Rectal smooth muscle tissue (tissue), 1 donor: ENCODE measurements at regions not wholly inside any gene's neighbourhood (a gene's known extent, or its start where the extent isn't known, plus 50 kb on each side); places are given as distances from the start of the nearest gene placed in this dataset.

Experiments used
- H3K27ac ChIP-seq: one replicate; pipeline ENCODE4 v1.7.0; 2013; ENCODE audit warnings: low read depth, low read length, inconsistent platforms
- H3K27me3 ChIP-seq: one replicate; pipeline ENCODE4 v1.7.0; 2013; ENCODE audit warnings: low read length; ENCODE audit not compliant: control insufficient read depth, insufficient read depth
- H3K36me3 ChIP-seq: one replicate; pipeline ENCODE4 v1.7.0; 2013; ENCODE audit warnings: low read length; ENCODE audit not compliant: control insufficient read depth, insufficient read depth
- H3K4me1 ChIP-seq: one replicate; pipeline ENCODE4 v1.7.0; 2013; ENCODE audit warnings: low read length; ENCODE audit not compliant: control insufficient read depth, insufficient read depth
- H3K4me3 ChIP-seq: one replicate; pipeline ENCODE4 v1.7.0; 2013; ENCODE audit warnings: low read length
- H3K9ac ChIP-seq: one replicate; pipeline ENCODE4 v1.7.0; 2013; ENCODE audit warnings: low read length

DNA sequence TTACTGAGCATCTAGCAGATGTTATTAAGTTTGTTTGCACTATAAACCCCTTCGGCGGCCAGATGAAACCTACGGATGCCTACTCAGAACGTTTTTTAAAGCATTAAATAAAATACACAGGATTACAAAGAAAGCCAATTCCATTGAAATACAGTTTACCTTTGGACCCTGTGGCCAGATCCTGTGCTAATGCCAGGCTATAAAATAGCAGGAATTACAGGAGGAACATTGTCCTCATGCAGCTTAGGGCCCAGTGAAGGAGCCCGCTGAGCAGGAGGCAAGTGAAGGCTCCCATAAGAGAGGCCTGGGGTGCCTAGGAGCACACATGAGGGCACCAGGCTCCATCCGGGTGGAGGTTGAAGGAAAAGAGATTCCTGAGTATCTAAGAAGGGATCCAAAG, 310.4 kb downstream of the MTX2 start:
- no peaks in the 10 kb centered on the region for H3K36me3 ChIP-seq
- no peaks in the 10 kb centered on the region for H3K27me3 ChIP-seq
- peaks cover 17% of the 10 kb centered on the region for H3K4me1 ChIP-seq
- no peak overlapping the region for H3K4me3 ChIP-seq
- no peak overlapping the region for H3K27ac ChIP-seq
- H3K9ac ChIP-seq, result no peak overlapping the region

DNA sequence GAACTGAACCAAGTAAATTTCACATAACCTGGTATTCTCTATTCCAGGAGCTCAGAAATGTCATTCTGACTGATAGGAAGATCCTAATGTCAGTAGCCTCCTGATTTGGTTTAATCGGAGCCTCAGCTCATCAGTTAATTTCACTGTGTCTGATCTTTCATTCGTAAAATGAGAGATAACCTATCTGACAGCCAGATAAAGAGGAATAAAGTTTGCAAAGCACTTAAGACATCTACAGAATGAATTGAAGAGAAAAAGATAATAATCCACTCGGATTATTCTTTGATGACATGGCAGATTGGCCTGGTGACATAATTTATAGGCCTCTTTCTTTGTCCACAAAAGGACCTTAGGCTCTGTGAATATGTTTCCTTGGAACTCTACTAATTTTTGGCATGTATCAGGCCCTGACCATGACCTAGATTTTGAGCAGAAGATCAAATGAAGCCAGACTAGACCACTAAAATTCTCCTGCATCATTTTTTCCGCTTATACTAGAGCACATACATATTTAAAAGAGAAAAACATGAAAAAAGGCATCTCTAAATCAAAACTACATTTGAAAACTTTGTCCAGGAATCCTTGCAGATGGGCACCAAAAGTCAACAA, 312.4 kb downstream of the MTX2 start:
- Histone ChIP-seq H3K4me1 (peaks cover 17% of the 10 kb centered on the region), H3K4me3 (no peak overlapping the region), H3K27ac (peak overlapping the region; percentile 48), H3K9ac (no peak overlapping the region), H3K27me3 (no peaks in the 10 kb centered on the region), H3K36me3 (no peaks in the 10 kb centered on the region)

DNA sequence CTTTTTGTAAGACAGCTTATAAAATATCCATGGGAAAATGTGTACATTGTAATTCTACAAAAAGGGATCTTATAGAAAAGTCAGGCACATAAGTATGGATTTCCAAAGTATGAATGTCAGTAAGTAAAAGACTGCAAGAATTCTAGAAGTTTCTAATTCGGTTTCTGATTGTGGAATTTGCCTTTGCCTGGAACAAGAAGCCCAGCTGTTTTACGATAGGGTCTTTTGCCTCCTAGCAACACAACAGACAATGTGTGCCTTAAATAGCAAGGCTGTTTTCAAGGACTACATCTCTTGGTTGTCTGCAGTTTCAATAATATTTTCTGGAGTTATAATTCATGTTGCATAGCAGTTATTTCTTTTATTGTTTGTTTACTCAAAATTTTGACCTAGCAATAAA, 312.9 kb downstream of the MTX2 start:
- Histone ChIP-seq H3K4me1 (peaks cover 17% of the 10 kb centered on the region), H3K9ac (no peak overlapping the region), H3K27me3 (no peaks in the 10 kb centered on the region), H3K4me3 (no peak overlapping the region), H3K27ac (peak overlapping the region; percentile 48), H3K36me3 (no peaks in the 10 kb centered on the region)

DNA sequence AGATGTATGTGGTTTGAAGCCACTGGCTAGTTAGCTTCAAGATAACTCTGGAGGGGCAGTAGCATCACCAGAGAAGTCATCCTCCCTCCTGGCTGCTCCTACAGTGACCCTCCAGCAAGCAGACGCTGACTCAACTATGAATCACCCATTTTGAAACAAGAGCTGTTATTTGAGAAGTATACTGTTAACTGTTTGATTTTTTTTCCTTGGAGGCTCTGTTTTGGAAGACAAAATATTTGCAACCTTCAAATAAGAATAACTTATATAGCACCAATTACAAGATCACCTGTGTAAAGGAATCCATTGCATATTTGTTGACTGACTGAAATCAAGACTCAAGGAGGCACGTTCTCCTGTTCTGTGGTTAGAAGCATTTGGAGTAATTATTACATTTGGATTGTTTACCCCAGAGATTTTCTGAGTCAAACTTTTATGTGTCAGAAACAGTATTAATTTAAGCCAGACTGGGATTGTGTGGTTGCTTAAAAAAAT, 313.8 kb downstream of the MTX2 start:
- Histone ChIP-seq H3K4me3 (no peak overlapping the region), H3K27me3 (no peaks in the 10 kb centered on the region), H3K9ac (no peak overlapping the region), H3K36me3 (no peaks in the 10 kb centered on the region), H3K4me1 (peaks cover 17% of the 10 kb centered on the region), H3K27ac (no peak overlapping the region)

DNA sequence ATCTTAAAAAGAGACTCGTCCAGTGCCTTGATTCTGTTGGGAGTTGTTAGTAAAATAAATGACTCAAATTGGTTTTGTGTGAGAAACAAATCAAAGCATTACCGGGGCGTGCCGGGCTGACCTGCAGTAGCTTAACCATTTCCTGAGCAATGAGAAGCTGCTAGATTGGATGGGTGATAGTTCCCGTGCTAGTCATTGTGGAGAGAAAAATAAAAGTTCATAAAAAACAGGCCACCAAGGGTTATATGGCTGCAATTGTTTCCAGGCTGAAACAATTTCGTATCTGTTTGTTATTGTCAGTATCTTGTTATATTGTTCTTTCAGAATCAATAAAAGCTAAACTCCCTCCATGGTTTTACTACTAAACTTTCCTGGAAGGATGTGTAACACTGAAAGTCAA, 314.4 kb downstream of the MTX2 start:
- Histone ChIP-seq H3K36me3 (no peaks in the 10 kb centered on the region), H3K4me3 (no peak overlapping the region), H3K27me3 (no peaks in the 10 kb centered on the region), H3K4me1 (peaks cover 17% of the 10 kb centered on the region), H3K9ac (no peak overlapping the region), H3K27ac (no peak overlapping the region)

DNA sequence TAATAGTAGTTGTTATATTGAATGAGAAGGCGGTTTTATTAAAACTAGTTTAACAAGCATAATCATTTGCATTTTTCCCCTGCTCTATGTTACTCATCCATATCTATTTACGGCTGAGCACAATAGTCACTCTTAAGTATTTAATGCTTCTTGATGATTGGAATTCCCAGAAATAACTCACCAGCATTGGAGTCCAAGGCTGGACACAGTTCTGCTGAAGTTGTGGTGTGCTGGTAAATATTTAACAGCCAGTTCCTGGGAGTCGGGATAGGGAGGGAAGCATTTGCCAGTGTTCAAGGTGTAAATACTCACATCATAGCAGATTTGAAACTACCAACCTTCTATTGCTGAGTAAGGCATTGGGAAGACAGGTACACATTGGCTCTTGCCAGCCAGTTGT, 315.1 kb downstream of the MTX2 start:
- Histone ChIP-seq H3K27ac (no peak overlapping the region), H3K9ac (no peak overlapping the region), H3K27me3 (no peaks in the 10 kb centered on the region), H3K36me3 (no peaks in the 10 kb centered on the region), H3K4me1 (peaks cover 17% of the 10 kb centered on the region), H3K4me3 (no peak overlapping the region)

DNA sequence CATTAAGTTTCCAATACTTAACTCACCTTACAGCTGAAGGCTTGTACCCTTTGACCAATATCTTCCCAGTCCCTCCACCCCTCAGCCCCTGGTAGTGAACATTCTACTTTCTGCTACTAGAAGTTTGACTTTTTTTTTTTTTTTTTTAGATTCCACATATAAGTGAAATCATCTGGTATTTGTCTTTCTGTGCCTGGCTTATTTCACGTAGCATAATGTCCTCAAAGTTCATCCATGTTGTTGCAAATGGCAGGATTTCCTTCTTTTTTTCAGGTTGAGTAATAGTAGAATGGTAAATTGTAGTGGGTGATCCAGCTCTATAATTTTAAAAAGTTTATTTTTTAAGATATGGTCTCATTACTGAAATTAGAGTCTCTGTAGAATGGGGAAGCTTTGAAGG, 316.0 kb downstream of the MTX2 start:
- Histone ChIP-seq H3K4me1 (peaks cover 17% of the 10 kb centered on the region), H3K9ac (no peak overlapping the region), H3K27me3 (no peaks in the 10 kb centered on the region), H3K27ac (no peak overlapping the region), H3K4me3 (no peak overlapping the region), H3K36me3 (no peaks in the 10 kb centered on the region)

DNA sequence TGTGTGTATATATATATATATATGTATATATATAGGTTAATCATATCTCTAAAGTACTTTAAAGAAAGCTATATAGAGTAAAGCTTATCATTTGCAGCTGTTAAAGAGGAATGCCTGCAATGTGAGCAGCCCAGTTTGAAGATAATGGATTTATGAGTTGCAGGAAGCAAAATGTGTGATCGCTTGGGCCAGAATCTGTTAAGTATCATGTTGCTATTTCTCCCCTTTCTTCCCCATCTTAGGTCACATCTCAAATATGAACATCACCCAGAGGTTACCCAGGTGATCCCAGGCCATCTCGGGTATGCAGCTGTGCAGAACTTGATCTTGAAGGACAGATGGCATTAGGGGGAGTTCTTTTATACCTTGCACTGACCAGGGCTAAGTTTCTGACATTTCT, 316.5 kb downstream of the MTX2 start:
- Histone ChIP-seq H3K4me1 (peaks cover 17% of the 10 kb centered on the region), H3K27ac (no peak overlapping the region), H3K9ac (no peak overlapping the region), H3K27me3 (no peaks in the 10 kb centered on the region), H3K4me3 (no peak overlapping the region), H3K36me3 (no peaks in the 10 kb centered on the region)

DNA sequence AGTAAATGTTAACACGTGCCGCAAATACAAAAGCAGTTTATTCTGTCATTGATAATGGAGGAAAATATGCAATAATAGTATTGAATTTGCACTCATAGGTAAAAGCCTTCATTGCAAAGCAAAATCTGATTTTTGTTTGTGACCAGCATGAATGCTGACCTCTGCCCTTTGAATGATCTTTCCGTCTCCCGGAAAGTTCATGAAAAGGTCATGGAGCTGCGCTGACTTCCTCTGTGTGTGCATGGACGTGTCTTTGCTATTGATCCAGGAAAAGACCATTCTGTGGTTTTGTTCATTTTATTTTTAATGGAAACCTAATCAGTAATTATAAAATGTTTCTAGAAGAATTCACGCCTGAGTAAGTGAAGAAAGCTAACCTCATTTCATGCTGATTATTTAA, 320.0 kb downstream of the MTX2 start:
- Histone ChIP-seq H3K4me3 (no peak overlapping the region), H3K9ac (no peak overlapping the region), H3K36me3 (no peaks in the 10 kb centered on the region), H3K4me1 (peaks cover 2% of the 10 kb centered on the region), H3K27me3 (no peaks in the 10 kb centered on the region), H3K27ac (no peak overlapping the region)

DNA sequence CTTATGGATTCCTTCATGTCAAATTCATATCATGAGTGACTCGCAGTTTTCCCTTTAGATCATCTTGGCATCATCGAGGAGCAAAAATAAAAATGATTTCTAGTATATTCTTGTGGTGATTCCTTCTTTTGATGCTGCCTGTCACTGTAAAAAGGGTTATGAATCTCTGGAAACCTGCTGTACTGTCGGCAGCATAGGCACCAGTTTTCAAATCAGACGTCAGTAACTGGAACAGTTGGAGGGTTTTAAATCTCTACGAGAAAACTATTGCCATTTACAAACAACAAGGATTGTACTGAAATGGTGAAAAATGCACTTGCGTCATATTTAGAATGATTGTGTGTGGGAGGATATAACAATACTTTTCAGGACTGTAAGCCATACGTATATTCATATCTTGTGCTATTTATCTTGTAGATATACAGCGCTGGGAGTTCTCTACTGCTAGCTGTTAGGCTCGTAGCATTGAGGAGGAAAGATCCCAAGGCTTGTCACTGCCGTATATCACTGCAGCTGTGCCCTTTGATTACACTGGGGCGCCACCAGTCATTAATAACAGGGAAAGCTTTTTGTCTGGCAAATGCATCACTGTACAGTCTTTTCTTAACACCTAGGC, 320.7 kb downstream of the MTX2 start:
- Histone ChIP-seq H3K27me3 (no peaks in the 10 kb centered on the region), H3K4me3 (no peak overlapping the region)

DNA sequence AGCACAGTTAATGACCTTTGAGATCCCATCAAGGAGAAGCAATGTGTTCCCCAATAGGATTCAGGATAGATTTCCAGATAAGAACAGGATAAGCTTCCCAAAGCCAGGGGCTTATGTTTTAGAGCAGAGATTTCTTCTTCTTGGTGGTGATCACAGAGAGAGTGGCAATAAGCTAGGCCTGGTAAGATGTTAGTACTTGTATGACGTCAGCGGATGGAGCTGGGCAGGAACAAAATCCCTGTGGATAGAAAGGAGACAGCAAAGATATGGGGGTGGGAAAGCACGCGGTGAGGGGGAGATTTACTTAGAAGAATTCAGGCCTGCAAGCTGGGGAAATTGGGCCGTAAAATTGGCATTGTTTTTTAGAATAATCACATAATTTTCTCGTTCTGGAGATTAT, 323.0 kb downstream of the MTX2 start:
- H3K36me3 ChIP-seq, result no peaks in the 10 kb centered on the region
- H3K4me3 ChIP-seq, result no peak overlapping the region
- no peak overlapping the region for H3K27ac ChIP-seq
- H3K27me3 ChIP-seq, result no peaks in the 10 kb centered on the region
- no peak overlapping the region for H3K9ac ChIP-seq
- no peaks in the 10 kb centered on the region for H3K4me1 ChIP-seq

More for the DNA sequence above, 320.7 kb downstream of the MTX2 start:
- H3K36me3 ChIP-seq, result no peaks in the 10 kb centered on the region
- no peak overlapping the region for H3K9ac ChIP-seq
- H3K27ac ChIP-seq, result no peak overlapping the region
- no peaks in the 10 kb centered on the region for H3K4me1 ChIP-seq

DNA sequence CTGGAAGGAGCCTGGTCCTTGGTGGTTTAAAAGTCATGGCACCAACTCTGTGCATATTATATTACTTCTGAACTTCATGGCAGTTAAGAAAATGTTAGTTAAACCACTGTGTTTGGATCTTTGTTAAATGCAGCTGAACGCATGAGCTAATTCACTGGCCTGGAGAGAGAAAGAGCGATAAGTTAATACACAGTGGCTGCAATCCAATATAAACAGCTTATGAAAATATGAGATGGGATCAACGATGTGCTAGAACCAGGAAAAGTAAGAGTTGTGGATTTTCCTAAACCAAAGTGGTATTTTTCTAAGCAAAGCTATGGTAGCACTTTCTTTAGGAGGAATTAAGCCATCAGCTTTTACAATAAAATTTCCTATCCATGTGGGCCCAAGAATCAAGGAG, 326.7 kb downstream of the MTX2 start:
- Histone ChIP-seq H3K4me1 (no peaks in the 10 kb centered on the region), H3K27ac (no peak overlapping the region), H3K27me3 (no peaks in the 10 kb centered on the region), H3K9ac (no peak overlapping the region), H3K4me3 (no peak overlapping the region), H3K36me3 (no peaks in the 10 kb centered on the region)

DNA sequence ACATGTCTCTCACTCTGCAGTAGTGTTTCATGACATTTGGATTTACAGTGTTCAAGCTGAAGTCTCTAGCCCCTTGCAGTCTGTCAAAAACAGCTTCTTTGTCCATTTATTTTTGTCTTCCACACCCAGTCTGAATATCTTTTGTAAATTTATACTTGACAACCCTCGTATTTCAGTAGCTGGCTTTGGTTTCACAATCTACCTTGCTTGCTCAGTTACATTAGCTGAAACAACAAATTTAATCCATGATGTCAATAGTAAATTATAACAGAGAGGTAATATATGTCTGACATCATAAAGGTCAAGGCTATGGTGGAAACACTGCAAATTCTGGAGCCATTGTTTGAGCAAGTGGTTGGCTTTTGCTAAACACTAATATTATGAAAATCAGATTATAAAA, 328.7 kb downstream of the MTX2 start:
- H3K27me3 ChIP-seq, result no peaks in the 10 kb centered on the region
- no peak overlapping the region for H3K4me3 ChIP-seq
- H3K9ac ChIP-seq, result no peak overlapping the region
- H3K27ac ChIP-seq, result no peak overlapping the region
- H3K36me3 ChIP-seq, result no peaks in the 10 kb centered on the region
- H3K4me1 ChIP-seq, result no peaks in the 10 kb centered on the region
